ENCODE measurements at regions not wholly inside any gene's neighbourhood (a gene's known extent, or its start where the extent isn't known, plus 50 kb on each side); places are given as distances from the start of the nearest gene placed in this dataset.

- TF ChIP-seq CTCF (IDR thresholded peaks at IDR 0.05; ENCODE audit: borderline replicate concordance, extremely low read depth, low read length, poor library complexity, severe bottlenecking), result no peak
- TF ChIP-seq EZH2 (IDR thresholded peaks at IDR 0.05; ENCODE audit: borderline replicate concordance, low read depth, low read length, severe bottlenecking), result no peak
Observed at GRCh38 chr5:136781464-136781863, 416.1 kb upstream of the TRPC7 start.

All from DND-41 (cell line).